ENCODE measurements at regions not wholly inside any gene's neighbourhood (a gene's known extent, or its start where the extent isn't known, plus 50 kb on each side); places are given as distances from the start of the nearest gene placed in this dataset.

DNA sequence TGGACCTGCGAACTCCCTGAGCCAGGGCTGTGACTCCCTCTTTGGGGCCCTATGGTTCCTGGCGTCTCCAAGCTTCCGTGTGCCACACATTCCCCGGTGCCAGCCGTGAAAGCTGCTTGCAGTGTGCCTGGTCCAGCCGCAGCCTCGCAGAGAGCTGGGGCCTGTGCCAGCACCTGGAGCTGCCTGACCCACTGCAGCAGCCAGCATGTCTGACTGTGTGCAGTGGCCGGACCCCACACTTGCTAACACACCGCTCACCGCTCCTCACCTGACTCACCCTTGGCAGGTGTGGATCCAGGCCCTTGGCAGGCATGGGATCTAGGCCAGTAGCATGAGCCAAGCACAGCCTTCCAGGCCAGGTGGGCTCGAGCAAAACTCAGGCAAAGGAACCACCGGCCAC is 227.5 kb downstream of the OTOR start:
- intact Hi-C loops (cut with micrococcal nuclease; ENCODE audit: unreplicated experiment) = no loop called here
- Histone ChIP-seq H3K4me2 (ENCODE audit: low read length) (no peak overlapping the region), H3K9me2 (ENCODE audit: insufficient read depth, low read length) (no peaks in the 10 kb centered on the region), H3K79me2 (ENCODE audit: insufficient read depth, low read depth, low read length) (no peaks in the 10 kb centered on the region), H2AFZ (ENCODE audit: low read length) (no peak overlapping the region), H3K9me3 (ENCODE audit: low read length) (no peaks in the 10 kb centered on the region), H3K4me3 (ENCODE audit: low read depth, low read length, poor library complexity, severe bottlenecking) (no peak overlapping the region), H3K36me3 (ENCODE audit: insufficient read depth, low read length) (no peaks in the 10 kb centered on the region), H4K20me1 (ENCODE audit: insufficient read depth, low read length) (no peaks in the 10 kb centered on the region), H3K4me1 (ENCODE audit: insufficient read depth, low read length, poor library complexity, severe bottlenecking) (no peaks in the 10 kb centered on the region), H3K27ac (ENCODE audit: low read depth, low read length, poor library complexity, severe bottlenecking) (no peak overlapping the region)
- DNase-seq (ENCODE audit: low spot score) = no peak
- POLR2A ChIA-PET = no interaction called here
- no TSS peak for BruUV-seq (replicated peaks)
- no peak for TF ChIP-seq EZH2phosphoT487 (IDR thresholded peaks at IDR 0.05; ENCODE audit: borderline replicate concordance, low read depth, low read length)
- CTCF ChIA-PET (ENCODE audit: unreplicated experiment) = no interaction called here

GRCh38 chr20:16978497-16978896 is 230.3 kb downstream of the OTOR start:
- H3K27ac ChIP-seq (ENCODE audit: low read depth, low read length, poor library complexity, severe bottlenecking) = no peak overlapping the region
- no peak for DNase-seq (ENCODE audit: low spot score)
- BruUV-seq (replicated peaks) = no TSS peak
- H3K79me2 ChIP-seq (ENCODE audit: insufficient read depth, low read depth, low read length) = no peaks in the 10 kb centered on the region
- H3K4me3 ChIP-seq (ENCODE audit: low read depth, low read length, poor library complexity, severe bottlenecking) = no peak overlapping the region
- no peaks in the 10 kb centered on the region for H4K20me1 ChIP-seq (ENCODE audit: insufficient read depth, low read length)
- no peak overlapping the region for H3K4me2 ChIP-seq (ENCODE audit: low read length)
- no peak for TF ChIP-seq CTCF (conservative IDR thresholded peaks at IDR 0.05; ENCODE audit: low read length)
- ChIA-PET CTCF (ENCODE audit: unreplicated experiment) (no interaction called here), POLR2A (no interaction called here)
- intact Hi-C loops (cut with micrococcal nuclease; ENCODE audit: unreplicated experiment) = no loop called here
- H3K4me1 ChIP-seq (ENCODE audit: insufficient read depth, low read length, poor library complexity, severe bottlenecking) = no peaks in the 10 kb centered on the region
- no peaks in the 10 kb centered on the region for H3K9me3 ChIP-seq (ENCODE audit: low read length)
- no peaks in the 10 kb centered on the region for H3K9me2 ChIP-seq (ENCODE audit: insufficient read depth, low read length)
- no peaks in the 10 kb centered on the region for H3K36me3 ChIP-seq (ENCODE audit: insufficient read depth, low read length)
- H2AFZ ChIP-seq (ENCODE audit: low read length) = no peak overlapping the region

DNA sequence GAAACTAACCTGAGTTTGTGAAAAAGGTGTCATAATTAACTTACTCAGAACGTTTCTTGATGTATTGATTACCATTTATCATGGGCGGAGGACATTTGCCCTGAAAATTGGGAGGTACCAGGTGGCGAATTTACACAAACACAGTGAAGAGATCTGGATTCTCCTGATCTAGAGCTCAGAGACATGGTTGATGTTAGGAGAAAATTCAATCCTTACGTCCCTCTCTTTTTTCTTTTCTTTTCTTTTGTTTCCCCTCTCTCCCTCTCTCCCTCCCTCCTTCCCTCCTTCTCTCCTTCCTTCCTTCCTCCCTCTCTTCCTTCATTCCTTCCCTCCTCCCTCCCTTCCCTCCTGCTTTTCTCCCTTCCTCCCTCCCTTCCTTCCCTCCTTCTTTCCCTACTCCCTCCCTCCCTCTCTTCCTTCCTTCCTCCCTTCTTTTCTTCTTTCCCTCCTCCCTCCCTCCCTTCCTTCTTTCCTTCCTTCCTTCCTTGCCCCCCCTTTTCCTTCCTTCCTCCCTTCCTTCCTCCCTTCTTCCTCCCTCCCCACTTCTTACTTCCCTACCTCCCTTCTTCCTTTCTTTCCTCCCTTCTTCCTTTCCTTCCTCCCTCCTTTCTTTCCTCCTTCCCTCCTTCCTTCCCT is 234.1 kb downstream of the OTOR start:
- Histone ChIP-seq H3K36me3 (ENCODE audit: insufficient read depth, low read length) (no peaks in the 10 kb centered on the region), H3K4me2 (ENCODE audit: low read length) (no peak overlapping the region), H3K27ac (ENCODE audit: low read depth, low read length, poor library complexity, severe bottlenecking) (no peak overlapping the region), H3K4me1 (ENCODE audit: insufficient read depth, low read length, poor library complexity, severe bottlenecking) (no peaks in the 10 kb centered on the region), H2AFZ (ENCODE audit: low read length) (no peak overlapping the region), H3K9me3 (ENCODE audit: low read length) (no peaks in the 10 kb centered on the region), H3K4me3 (ENCODE audit: low read depth, low read length, poor library complexity, severe bottlenecking) (no peak overlapping the region), H4K20me1 (ENCODE audit: insufficient read depth, low read length) (no peaks in the 10 kb centered on the region), H3K79me2 (ENCODE audit: insufficient read depth, low read depth, low read length) (no peaks in the 10 kb centered on the region), H3K9me2 (ENCODE audit: insufficient read depth, low read length) (no peaks in the 10 kb centered on the region)
- intact Hi-C loops (cut with micrococcal nuclease; ENCODE audit: unreplicated experiment) = no loop called here
- TF ChIP-seq EZH2phosphoT487 (IDR thresholded peaks at IDR 0.05; ENCODE audit: borderline replicate concordance, low read depth, low read length) = no peak
- TF ChIP-seq CTCF (conservative IDR thresholded peaks at IDR 0.05; ENCODE audit: low read length) = no peak
- POLR2A ChIA-PET = no interaction called here
- no TSS peak for BruUV-seq (replicated peaks)
- no peak for DNase-seq (ENCODE audit: low spot score)
- CTCF ChIA-PET (ENCODE audit: unreplicated experiment) = no interaction called here

All from OCI-LY7 (cell line).